GM18870 (cell line): ENCODE measurements at regions not wholly inside any gene's neighbourhood (a gene's known extent, or its start where the extent isn't known, plus 50 kb on each side); places are given as distances from the start of the nearest gene placed in this dataset.

ENCODE experiments used
- ATAC-seq: cut with Tn5 transposase; IDR thresholded peaks from one replicate; pipeline ENCODE4 v1.9.1; 2021; ENCODE audit warnings: moderate library complexity; ENCODE audit not compliant: unreplicated experiment

DNA sequence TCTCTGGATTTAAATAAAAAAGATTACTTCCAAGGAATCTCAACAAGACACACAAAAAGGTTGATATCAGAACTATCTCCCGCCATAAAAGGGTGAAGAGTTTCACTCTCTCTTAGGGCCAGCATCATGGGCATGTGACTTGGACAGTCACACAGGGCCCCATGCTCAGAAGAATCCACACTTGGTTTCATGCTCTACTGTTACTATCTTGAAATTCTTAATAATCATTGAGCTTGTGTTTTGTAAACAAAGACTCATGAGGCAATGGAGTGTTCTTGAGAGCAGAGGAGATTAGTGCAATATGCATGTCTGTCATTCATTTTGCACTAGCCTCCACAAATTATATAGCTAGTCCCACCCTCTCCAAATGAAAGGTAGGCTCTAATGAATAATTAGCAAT lies 58.4 kb downstream of the HMHB1 start:
- ATAC-seq, result no peak

DNA sequence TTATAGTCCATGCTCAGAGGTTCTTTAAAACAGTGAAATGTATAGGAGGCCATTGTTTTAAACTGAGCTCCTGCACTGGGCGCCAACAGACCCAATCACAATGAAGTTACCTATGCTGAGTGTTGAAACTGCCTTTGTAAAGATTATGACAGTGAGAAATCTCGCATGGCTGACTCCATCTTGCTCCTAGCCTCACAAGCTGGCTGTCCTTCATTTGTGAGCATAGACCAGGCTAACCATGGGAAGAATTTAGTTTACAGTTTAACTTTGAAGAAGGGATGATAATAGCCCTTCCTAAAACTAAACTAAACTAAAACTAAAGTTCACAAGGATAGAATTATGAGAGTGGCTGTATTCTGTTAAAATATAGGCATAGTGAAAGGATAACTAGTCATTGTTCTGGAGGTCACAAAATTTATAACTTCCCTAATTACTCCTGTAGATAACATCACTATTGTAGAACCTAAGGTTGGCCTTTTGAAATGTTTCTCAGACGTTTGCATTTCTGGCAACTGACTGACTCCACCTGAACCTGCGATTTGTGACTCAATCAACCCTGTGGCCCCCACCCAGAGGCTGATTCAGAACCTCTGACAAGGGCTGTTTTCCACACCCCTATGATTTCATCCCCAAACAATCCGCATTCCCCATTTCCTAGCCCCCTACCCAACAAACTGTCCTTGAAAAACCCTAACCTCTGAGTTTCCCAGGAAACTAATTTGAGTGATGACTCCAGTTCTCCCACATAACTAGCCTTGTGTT lies 59.1 kb downstream of the HMHB1 start:
- no peak for ATAC-seq

DNA sequence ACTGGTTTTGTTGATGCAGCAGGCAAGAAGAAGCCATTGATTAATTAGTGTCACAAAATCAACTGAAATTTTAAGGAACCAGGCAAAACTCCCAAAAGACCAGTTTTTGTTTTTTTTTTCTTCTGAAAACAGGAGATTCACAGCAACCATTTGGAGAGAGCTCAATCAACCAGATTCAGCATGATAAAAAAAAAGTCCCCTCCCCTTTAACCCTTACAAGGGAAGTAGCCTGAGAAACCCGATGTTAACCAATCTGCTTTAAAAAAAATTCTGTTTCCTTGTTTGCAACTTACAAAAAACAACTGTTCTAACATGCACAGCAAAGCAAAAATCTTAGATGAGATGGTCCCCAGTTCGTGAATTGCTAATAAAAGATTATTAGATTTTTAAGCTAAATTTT lies 59.7 kb downstream of the HMHB1 start:
- no peak for ATAC-seq

DNA sequence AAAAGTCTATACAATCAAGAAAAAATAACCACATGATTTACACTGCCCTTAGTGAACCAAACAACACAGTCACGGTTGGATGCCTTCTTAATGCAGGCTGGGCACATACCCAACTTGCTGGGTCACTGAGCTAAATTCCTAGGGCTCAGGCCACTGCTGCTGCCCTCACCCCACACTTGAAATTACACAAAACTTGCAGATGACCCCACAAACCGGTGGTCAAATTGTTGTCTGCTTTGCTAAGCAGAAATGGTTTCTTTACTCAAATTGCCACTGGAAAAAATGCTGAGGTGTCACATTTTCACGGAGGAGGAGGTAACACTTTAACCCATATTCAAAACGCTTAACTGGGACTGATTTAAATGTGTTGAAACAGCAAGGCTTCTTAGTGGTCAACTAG lies 62.4 kb downstream of the HMHB1 start:
- ATAC-seq, result no peak

DNA sequence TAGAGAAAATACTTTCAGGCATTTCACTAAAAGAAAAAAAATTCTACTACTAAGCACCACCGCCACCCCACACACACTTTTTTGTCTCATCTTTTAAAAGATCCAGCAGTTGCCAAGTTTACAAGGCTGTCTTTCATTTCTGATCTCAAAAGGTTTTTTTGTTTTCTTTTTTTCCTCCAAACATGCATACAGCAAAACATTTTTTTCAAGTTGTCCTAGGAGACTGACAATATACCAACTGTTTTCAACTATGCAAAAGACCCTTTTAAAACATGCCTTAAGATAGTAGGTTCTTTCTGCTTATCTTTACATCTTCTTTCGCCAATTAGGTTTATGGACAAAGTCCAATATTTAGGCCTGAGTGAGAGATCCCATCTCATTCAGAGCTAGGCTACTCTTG lies 65.2 kb downstream of the HMHB1 start:
- ATAC-seq, result no peak

DNA sequence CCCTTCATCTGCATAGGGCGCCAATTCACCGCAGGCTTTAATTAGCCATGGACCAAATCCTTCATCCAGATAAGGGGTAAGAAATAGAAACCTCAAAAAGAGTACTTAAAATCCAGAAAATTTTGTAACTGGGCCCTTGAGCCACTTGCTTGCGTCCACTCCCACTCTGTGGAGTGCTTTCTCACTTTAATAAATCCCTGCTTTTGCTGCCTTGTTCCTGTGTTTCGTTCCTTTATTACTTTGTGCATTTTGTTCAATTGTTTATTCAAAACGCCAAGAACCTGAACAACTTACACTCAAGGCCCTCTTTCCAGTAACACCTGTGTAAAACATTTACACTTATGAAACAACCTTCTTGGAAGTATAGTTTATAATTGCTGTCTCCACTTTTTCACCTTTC lies 66.5 kb downstream of the HMHB1 start:
- no peak for ATAC-seq

DNA sequence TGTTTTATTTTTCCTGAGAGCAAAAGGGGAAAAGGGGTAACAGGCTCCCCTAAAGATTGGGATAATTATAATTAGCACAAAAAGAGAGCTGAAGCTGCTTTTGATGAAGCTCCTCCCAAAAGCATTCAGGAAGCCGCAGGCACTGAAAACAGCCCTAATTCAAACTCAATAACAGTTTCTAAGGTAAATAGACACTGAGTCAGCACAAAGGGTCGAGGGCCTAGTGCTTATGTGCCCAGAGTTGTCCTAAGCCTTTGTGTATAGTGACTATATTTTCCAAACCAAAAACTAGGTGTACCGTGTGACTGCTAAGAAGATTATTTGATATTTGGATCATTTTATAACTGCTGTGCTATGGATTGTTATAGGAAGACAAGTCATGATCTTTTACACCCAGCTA lies 67.7 kb downstream of the HMHB1 start:
- ATAC-seq, result no peak

DNA sequence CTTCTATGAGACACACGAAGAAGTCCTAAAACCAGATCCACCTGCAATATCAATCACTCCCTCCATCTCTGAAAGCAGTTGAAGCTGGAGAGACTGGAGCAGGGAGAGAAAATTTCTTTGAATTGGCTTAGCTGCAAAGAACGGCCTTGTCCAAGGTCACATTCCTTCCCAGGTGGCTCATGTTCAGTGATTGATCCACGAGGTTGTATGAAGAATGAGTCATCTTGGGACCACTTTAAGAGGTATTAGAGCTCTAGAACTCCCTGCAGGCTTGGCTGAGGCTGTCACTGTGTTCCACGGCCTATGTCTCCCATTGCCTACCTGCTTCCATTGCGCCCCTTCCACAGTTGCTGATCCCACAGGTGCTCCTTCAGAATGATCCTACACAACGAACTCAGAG lies 68.2 kb downstream of the HMHB1 start:
- no peak for ATAC-seq

DNA sequence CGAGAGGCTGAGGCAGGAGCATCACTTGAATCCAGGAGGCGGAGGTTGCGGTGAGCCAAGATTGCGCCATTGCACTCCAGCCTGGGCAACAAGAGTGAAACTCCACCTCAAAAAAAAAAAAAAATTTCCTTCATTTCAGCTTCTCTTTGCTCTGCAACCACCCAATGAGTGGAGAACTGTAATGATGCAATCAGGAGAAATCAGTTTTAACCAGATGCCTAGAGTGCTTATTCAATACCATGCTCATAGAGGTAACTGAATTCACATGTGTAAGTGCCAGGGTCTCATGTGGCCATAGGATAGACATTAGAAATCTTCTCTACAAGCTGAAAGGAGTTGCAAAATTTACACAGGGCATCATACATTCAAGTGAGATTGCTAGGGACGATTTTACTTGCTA lies 70.6 kb downstream of the HMHB1 start:
- no peak for ATAC-seq

DNA sequence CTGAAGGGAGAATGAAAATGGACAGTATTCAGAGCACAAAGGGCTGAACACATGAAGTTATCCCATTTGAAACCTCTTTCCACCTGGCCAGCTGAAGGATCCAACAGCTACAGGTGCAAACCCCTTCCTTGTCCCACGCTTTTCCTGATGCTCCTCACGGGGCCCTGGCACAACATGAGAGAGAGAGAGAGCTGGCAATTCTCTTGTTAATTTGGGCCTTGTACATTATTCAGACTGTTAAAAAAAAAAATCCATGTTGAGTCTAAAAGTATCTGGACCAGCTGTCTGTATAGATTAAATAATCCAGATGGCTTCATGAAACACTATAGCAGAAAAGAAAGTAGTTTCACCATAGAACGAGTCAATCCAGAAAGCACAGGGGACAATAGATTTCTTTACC lies 74.1 kb downstream of the HMHB1 start:
- no peak for ATAC-seq

DNA sequence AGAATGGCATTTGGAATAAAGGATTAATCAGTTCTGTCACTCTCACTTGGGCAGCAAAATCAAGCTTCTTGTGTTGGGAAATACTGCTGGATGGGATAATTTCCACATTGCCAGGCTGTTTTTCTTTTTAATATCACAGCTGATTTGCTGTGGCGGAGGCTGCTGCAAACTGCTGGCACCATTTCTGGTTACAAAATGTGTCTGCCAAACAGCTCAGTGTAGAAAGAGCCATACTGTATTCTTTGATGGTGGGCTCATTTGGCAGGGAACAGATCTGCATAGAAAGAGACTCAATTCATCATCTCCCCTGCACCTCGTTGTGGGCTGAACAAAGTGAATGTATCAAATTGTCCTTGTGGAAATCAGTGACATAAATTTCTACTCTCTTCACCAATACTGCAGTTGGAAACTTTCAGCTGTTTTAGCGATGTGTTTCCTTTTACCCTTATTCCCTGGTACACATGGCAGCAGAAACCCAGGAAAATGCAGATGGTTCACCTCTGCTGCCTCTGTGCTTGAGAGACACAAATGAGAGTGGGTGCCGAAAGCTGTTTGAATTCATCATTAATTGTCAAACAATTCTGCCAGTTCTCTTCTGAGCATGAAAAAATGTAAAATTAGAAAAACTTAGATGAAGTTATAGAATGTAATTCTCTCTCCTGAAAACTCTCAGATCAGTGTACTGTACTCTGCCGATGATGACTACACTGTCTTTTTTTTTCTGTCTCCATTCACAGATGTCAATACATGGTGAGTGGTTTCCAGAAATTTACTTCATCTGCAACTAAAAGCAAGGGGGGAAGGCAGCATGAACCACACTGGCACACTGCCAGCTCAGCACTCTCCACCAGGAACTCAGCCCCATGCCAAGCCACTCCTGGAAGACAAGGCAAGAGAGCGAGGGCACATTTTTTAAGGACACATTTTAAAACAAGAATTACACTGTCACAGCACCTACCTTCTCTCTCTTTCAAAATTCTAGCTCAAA lies 75.0 kb downstream of the HMHB1 start:
- no peak for ATAC-seq

DNA sequence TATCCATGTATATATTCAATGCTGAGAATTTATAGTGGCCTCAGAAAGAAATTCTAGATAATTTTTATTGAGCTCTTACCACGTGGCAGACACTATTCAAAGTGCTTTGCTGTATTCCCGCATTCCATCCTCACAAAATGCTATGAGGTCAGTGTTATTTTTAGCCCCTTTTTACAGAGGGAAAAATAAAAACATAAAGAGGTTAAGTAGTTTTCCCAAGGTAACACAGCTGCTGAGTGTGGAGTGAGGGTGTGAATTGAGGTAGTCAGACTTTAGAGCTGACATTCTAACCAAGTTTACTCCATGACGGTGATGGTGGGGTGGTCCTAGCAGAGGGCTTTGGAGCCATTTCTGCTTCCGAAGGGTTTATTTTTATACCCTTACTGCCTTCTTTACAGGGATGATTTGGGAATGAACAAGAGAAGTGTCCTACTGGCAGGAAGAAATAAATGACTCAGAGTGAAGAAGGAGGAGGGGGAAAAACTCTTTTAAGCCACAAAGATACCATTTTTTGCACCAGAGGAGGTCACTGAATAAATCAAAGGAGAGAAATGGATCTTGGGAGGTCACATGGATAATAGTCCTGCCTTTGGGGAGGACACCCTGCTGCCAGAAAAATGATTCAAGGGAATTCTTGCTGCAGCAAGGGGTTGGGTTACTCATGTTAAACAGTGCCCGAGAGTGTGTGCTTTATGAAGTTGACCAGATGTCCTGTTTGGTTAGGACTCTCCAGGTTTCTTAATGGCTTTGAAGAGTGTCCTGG lies 76.1 kb downstream of the HMHB1 start:
- no peak for ATAC-seq

DNA sequence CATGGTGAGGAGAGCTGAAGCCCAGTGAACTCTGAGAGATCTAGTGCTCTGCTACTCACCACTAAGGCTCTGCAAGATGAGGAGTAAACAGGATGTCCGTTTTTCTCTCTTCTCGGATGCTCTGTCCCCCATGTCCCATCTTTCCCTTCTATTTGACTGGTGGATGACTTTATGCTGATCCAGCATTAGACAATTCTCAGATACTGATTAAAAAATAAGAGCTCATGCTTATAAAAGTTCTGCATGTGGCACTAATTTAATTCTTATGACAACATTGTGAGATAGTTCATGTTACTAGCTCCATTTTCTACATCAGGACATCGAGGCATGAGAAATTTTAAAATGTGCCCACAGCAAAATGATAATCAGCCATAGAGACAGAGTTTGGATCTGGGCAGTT lies 77.0 kb downstream of the HMHB1 start:
- ATAC-seq, result no peak

DNA sequence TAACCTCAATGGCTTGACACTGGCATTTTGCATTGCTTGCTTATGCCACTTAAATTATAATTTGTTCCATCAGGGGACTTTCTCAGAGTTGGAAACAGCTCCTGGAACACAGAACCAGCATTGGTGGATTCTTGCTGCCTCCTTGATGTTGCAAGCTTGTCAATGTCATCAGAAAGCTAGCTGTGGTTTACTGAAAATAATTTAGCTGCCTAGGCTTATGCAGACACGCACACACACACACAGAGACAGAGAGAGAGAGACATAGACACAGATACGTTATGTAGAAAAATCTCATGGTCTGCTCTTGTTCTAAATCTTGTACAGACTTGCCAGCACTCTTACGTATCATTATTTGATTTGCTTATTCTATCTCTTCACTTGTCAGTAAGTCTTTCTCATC lies 78.0 kb downstream of the HMHB1 start:
- ATAC-seq, result no peak

DNA sequence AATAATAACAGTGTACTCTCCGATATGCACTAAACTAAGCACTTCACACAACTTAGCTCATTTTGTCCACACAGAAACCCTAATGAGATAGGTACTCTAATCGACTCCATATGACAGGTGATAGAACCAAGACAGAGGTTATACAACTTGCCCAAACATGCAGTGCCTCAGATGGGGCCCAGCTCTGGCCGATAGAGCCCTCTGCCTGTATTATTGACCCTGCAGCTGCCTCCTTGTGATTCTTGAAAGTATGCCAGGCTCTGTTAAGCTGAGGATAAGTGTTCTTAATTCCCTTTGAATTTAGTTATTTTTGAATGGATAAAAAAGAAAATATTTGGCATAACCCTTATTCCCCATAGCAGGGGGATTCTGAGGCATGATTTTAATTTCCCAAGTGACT lies 78.5 kb downstream of the HMHB1 start:
- no peak for ATAC-seq

DNA sequence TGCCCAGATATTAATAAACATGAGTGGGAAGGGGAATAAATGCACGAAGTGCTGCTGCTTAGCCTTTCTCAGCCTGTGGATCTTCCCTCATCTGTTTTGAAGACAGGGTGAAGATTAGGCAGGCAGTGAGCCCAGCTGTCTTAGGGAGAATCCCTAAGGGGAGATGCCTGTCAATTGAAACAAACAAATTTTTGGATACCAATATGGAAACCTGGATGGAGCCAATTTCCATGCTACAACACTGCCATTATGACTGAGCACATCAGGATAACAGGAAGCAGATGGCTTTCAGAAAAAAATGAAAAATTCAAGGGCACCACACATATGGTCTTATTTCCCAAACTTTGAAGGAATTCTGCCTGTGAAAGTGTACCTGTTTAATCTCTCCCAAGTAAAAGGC lies 80.3 kb downstream of the HMHB1 start:
- ATAC-seq, result no peak

DNA sequence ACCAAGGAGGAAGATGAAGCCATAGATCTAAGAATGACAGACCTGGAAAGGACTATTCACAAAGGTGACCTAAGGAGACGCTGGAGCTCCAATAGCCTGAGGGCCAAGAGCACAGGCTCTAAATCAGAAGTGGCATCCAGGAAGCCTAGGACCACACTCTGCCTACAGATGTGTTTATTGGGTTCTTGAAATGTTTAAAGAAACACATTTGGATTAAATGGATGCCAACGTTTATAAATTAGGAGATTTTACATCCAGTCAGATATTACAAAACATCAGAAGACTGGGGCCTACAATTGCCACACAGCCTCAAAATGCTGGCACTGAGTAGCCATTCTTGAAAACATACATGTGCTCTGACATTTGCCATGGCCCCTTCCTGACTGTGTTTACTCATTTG lies 80.9 kb downstream of the HMHB1 start:
- ATAC-seq, result no peak

DNA sequence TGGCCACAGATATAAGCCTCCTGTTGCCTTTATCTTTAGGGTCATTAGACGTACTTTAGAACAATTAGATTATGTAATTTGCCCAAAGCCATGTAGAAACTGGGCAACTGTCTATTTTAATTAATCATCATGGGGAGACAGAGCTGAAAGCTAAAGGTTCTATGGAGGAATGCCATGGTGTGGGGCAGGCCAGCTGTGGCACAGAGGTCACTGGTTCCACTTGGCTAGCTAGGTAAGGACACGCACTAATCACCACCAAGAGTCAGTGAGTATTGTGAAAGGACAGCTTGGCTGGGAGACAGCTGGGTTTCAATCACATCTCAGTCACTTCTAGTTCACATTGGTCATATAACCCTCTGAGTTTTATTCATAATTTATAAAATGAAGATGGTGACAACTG lies 81.7 kb downstream of the HMHB1 start:
- ATAC-seq, result no peak

DNA sequence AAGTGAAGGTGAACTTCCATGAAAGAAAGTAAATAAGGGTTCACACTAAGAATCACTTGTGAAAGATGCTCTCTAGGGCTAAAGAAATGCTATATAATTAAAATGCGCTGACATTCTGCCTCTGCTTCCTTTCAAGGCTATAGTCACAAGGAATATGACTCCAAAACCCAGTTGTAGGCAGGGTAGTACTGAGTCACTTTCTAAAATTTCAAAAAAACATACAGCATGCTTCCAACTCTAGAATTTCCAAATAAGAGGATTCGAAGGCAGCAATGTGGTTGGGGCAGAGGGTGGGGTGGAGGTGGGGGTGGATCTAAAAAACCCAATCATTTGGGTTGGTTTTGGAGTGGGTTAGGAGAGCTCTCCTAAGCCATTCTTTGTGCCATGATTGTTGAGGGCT lies 84.6 kb downstream of the HMHB1 start:
- ATAC-seq, result no peak

DNA sequence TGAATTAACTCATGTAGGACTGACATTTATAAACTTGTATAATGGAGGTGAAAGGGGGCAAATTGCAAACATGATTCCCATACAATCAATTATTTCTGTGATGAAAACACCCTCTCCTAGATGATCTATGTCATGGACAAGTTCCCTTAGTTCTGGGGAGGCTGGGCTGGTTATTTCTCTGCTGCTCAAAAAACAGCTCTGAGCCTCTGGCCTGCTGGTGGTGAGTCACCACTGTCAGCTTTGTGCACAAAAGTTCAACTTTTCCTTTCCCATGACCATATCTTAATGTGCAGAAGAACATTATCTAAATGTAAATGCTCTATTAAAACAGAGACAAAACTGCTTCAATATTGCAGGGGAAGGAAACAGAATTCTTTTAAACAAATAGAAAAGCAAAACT lies 85.0 kb downstream of the HMHB1 start:
- ATAC-seq, result no peak

DNA sequence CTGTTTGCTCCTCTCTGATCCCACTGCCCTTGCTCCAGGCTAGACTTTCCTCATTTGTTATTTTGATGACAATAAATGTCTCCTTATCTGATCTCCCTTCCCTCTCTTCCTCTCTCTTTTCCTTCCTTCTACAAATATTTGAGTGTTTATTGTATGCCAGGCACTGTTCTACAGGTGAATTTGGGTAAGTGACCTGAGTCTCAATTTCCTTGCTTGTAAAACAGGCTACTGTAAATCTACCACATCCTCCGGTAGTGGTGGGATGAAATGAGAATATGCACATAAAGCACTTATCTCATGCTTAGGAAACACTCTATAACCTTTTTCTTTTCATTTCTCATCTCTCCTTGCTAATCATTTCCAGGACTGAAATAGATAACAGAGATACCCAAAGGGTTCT lies 86.4 kb downstream of the HMHB1 start:
- ATAC-seq, result no peak
